Gastrocnemius medialis (tissue), 4 donors: ENCODE measurements at regions not wholly inside any gene's neighbourhood (a gene's known extent, or its start where the extent isn't known, plus 50 kb on each side); places are given as distances from the start of the nearest gene placed in this dataset.

Experiments
- ATAC-seq, 2 donors: fragments of 150-250 bp; one replicate each; pipeline ENCODE4 v1.9.1; 2016
- DNase-seq, 2 donors: peaks; one replicate each; pipeline ENCODE4 v3.0.0-alpha.2; 2019
- H3K27ac ChIP-seq, 4 donors: fragments of 200-600 bp; sonication (generic); 1 replicate in 1 of 4; 2 replicates in 3 of 4; pipeline ENCODE4 v1.5.1; 2016 to 2018; ENCODE audit warnings: mild to moderate bottlenecking in 2 of 4, moderate library complexity in 1 of 4
- H3K27me3 ChIP-seq, 3 donors: fragments of 200-600 bp; sonication (generic) in 2 of 3; 1 replicate in 1 of 3; 2 replicates in 2 of 3; pipeline versions ENCODE4 v1.5.1 to v1.6.0; 2016 to 2019; ENCODE audit warnings: mild to moderate bottlenecking in 1 of 3, moderate library complexity in 1 of 3
- H3K36me3 ChIP-seq, 2 donors: fragments of 200-600 bp; sonication (generic) in 1 of 2; one replicate each; pipeline ENCODE4 v1.5.1; 2017 to 2018
- H3K4me1 ChIP-seq, 2 donors: fragments of 200-600 bp; sonication (generic) in 1 of 2; one replicate each; pipeline ENCODE4 v1.5.1; 2016 to 2017; ENCODE audit warnings: mild to moderate bottlenecking in 2 of 2
- H3K4me3 ChIP-seq, 4 donors: fragments of 200-600 bp; sonication (generic) in 3 of 4; 1 replicate in 1 of 4; 2 replicates in 3 of 4; pipeline ENCODE4 v1.5.1; 2016 to 2019; ENCODE audit warnings: mild to moderate bottlenecking in 2 of 4
- H3K9me3 ChIP-seq, 3 donors: fragments of 200-600 bp; sonication (generic) in 2 of 3; 1 replicate in 1 of 3; 2 replicates in 2 of 3; pipeline ENCODE4 v1.5.1; 2016 to 2019
- CTCF ChIP-seq, 5 experiments: fragments of 450-650 bp in 3 of 5; fragments of 200-600 bp in 2 of 5; sonication (generic) in 2 of 5; IDR thresholded peaks in 4 of 5; conservative IDR thresholded peaks in 1 of 5; 1 replicate in 4 of 5; 2 replicates in 1 of 5; pipeline ENCODE4 v1.5.1; 2016 to 2019; ENCODE audit warnings: antibody characterized with exemption in 5 of 5, mild to moderate bottlenecking in 3 of 5, moderate library complexity in 3 of 5
- POLR2A ChIP-seq, 2 donors: fragments of 450-650 bp; IDR thresholded peaks; one replicate each; pipeline ENCODE4 v1.6.1; 2017; ENCODE audit warnings: antibody characterized with exemption in 2 of 2, mild to moderate bottlenecking in 2 of 2, moderate library complexity in 2 of 2
- in situ Hi-C, 4 donors: fragments of 200-750 bp; cut with MboI; loops; one replicate each; pipeline versions ENCODE4 v1.15.0 to v1.8.0; 2017; ENCODE audit warnings: low sequenced_read_pairs in 4 of 4
- intact Hi-C: fragments of 100-400 bp; cut with DNase I; formaldehyde crosslinking; loops from one replicate; pipeline ENCODE4 v1.15.1; 2023; ENCODE audit warnings: low total_unique reads

- TF ChIP-seq CTCF (IDR thresholded peaks at IDR 0.05 in 4 of 5, conservative IDR thresholded peaks at IDR 0.05 in 1 of 5) = no peak
- no peak for TF ChIP-seq POLR2A (IDR thresholded peaks at IDR 0.05)
- no peaks in the 10 kb centered on the region for H3K36me3 ChIP-seq
- no peak for ATAC-seq
- intact Hi-C loops (no loop called here), in situ Hi-C loops (no loop called here)
- no peaks in the 10 kb centered on the region for H3K27me3 ChIP-seq
- H3K27ac ChIP-seq = no peak overlapping the region
- H3K9me3 ChIP-seq = no peaks in the 10 kb centered on the region
- no peak for DNase-seq
- no peak overlapping the region for H3K4me3 ChIP-seq
- no peaks in the 10 kb centered on the region for H3K4me1 ChIP-seq
These were observed 277.6 kb upstream of the PLEKHG7 start for GRCh38 chr12:92425165-92425564.

- Histone ChIP-seq H3K36me3 (no peaks in the 10 kb centered on the region), H3K9me3 (no peaks in the 10 kb centered on the region), H3K27ac (no peak overlapping the region), H3K4me1 (no peaks in the 10 kb centered on the region), H3K4me3 (no peak overlapping the region), H3K27me3 (no peaks in the 10 kb centered on the region)
- in situ Hi-C loops = no loop called here
- ATAC-seq = no peak
- DNase-seq = no peak
- TF ChIP-seq POLR2A (IDR thresholded peaks at IDR 0.05) = no peak
- TF ChIP-seq CTCF (IDR thresholded peaks at IDR 0.05 in 4 of 5, conservative IDR thresholded peaks at IDR 0.05 in 1 of 5) = no peak
- intact Hi-C loops = no loop called here
These were observed 278.5 kb upstream of the PLEKHG7 start for GRCh38 chr12:92424338-92424737.

- in situ Hi-C loops = no loop called here
- Histone ChIP-seq H3K36me3 (no peaks in the 10 kb centered on the region), H3K9me3 (no peaks in the 10 kb centered on the region), H3K27me3 (no peaks in the 10 kb centered on the region), H3K27ac (no peak overlapping the region), H3K4me3 (no peak overlapping the region), H3K4me1 (no peaks in the 10 kb centered on the region)
- intact Hi-C loops = no loop called here
- no peak for TF ChIP-seq CTCF (IDR thresholded peaks at IDR 0.05 in 4 of 5, conservative IDR thresholded peaks at IDR 0.05 in 1 of 5)
- TF ChIP-seq POLR2A (IDR thresholded peaks at IDR 0.05) = no peak
- ATAC-seq (no peak), DNase-seq (no peak)
These were observed 276.1 kb upstream of the BTG1 start for GRCh38 chr12:92421701-92422100.

- in situ Hi-C loops = no loop called here
- intact Hi-C loops = no loop called here
- ATAC-seq = no peak
- Histone ChIP-seq H3K4me1 (no peaks in the 10 kb centered on the region), H3K36me3 (no peaks in the 10 kb centered on the region), H3K9me3 (no peaks in the 10 kb centered on the region), H3K27me3 (no peaks in the 10 kb centered on the region), H3K4me3 (no peak overlapping the region), H3K27ac (no peak overlapping the region)
- TF ChIP-seq POLR2A (IDR thresholded peaks at IDR 0.05) (no peak), CTCF (IDR thresholded peaks at IDR 0.05 in 4 of 5, conservative IDR thresholded peaks at IDR 0.05 in 1 of 5) (no peak)
- DNase-seq = no peak
These were observed 275.4 kb upstream of the BTG1 start for GRCh38 chr12:92421042-92421441.

GRCh38 chr12:92419201-92419600 lies 273.6 kb upstream of the BTG1 start:
- no peak for TF ChIP-seq CTCF (IDR thresholded peaks at IDR 0.05 in 4 of 5, conservative IDR thresholded peaks at IDR 0.05 in 1 of 5)
- TF ChIP-seq POLR2A (IDR thresholded peaks at IDR 0.05) = no peak
- Histone ChIP-seq H3K27ac (no peak overlapping the region), H3K4me1 (peaks cover 0 to 8% of the 10 kb centered on the region in 2 donors), H3K4me3 (no peak overlapping the region), H3K36me3 (no peaks in the 10 kb centered on the region), H3K9me3 (no peaks in the 10 kb centered on the region), H3K27me3 (no peaks in the 10 kb centered on the region)
- in situ Hi-C loops (no loop called here), intact Hi-C loops (no loop called here)
- ATAC-seq (no peak), DNase-seq (no peak)
